KMS-11 (cell line): ENCODE measurements at regions not wholly inside any gene's neighbourhood (a gene's known extent, or its start where the extent isn't known, plus 50 kb on each side); places are given as distances from the start of the nearest gene placed in this dataset.

ENCODE experiments used
- H2AFZ ChIP-seq: fragments of 200-600 bp; sonication (generic); 2 replicates; pipeline ENCODE4 v1.6.1; 2016; ENCODE audit warnings: antibody characterized with exemption, mixed run types, low read depth
- H3K27ac ChIP-seq: fragments of 200-600 bp; sonication (generic); 2 replicates; pipeline ENCODE4 v1.6.1; 2016; ENCODE audit warnings: mild to moderate bottlenecking, mixed run types
- H3K27me3 ChIP-seq: fragments of 200-600 bp; sonication (generic); 2 replicates; pipeline ENCODE4 v1.6.1; 2017; ENCODE audit warnings: mild to moderate bottlenecking, low read depth, mixed run types, moderate library complexity; ENCODE audit not compliant: insufficient read depth
- H3K36me3 ChIP-seq: fragments of 200-600 bp; sonication (generic); 2 replicates; pipeline ENCODE4 v1.6.1; 2017; ENCODE audit warnings: mild to moderate bottlenecking, mixed run types; ENCODE audit not compliant: insufficient read depth
- H3K4me1 ChIP-seq: fragments of 200-600 bp; sonication (generic); 2 replicates; pipeline ENCODE4 v1.6.1; 2016; ENCODE audit warnings: mild to moderate bottlenecking, low read depth, mixed run types; ENCODE audit not compliant: poor library complexity, severe bottlenecking
- H3K4me2 ChIP-seq: fragments of 200-600 bp; sonication (generic); 2 replicates; pipeline ENCODE4 v1.7.0; 2016; ENCODE audit warnings: mild to moderate bottlenecking, mixed run types
- H3K4me3 ChIP-seq: fragments of 200-600 bp; sonication (generic); IDR thresholded peaks from 2 replicates; pipeline ENCODE4 v1.6.1; 2017; ENCODE audit warnings: low read depth, low read length, mixed read lengths; ENCODE audit not compliant: insufficient read depth
- H3K79me2 ChIP-seq: fragments of 200-600 bp; sonication (generic); 2 replicates; pipeline ENCODE4 v1.6.1; 2016; ENCODE audit warnings: low read depth, mixed run types; ENCODE audit not compliant: insufficient read depth
- H3K9ac ChIP-seq: fragments of 200-600 bp; sonication (generic); 2 replicates; pipeline ENCODE4 v1.6.1; 2016; ENCODE audit warnings: mild to moderate bottlenecking, mixed run types
- H4K20me1 ChIP-seq: fragments of 200-600 bp; sonication (generic); 2 replicates; pipeline ENCODE4 v1.6.1; 2016; ENCODE audit warnings: mild to moderate bottlenecking, mixed run types; ENCODE audit not compliant: insufficient read depth
- TF ChIP-seq, protein P1 (sequence below): fragments of 200-600 bp; sonication (generic); conservative IDR thresholded peaks from 2 replicates; pipeline ENCODE4 v1.6.1; 2017; ENCODE audit warnings: low read depth, mild to moderate bottlenecking, antibody characterized with exemption, low read length, moderate library complexity, mixed read lengths

DNA sequence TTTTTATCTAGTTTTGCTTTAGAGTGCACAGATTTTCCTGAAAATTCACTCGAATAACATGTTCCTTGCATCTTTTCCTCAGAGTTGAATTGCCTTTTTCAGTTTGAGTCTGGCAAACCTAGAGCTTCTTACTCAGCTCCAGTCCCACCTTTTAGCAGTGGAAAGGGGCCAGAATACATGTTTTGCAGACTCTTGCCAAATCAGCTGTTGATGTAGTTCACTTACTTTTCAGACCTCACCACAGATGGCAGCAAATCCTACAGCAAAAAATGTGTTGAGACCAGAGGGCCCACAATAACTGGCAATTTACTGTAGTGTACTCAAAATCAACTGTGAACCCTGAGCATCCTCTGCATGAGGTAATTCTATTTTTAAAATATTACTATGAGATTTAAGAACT, 545.2 kb upstream of the ACO1 start:
- Histone ChIP-seq H3K4me1 (no peaks in the 10 kb centered on the region), H2AFZ (no peak overlapping the region), H4K20me1 (no peaks in the 10 kb centered on the region), H3K4me3 (no peak overlapping the region), H3K27me3 (no peaks in the 10 kb centered on the region), H3K27ac (no peak overlapping the region), H3K9ac (no peak overlapping the region), H3K36me3 (no peaks in the 10 kb centered on the region), H3K4me2 (no peak overlapping the region), H3K79me2 (no peaks in the 10 kb centered on the region)
- TF ChIP-seq, protein P1, sequence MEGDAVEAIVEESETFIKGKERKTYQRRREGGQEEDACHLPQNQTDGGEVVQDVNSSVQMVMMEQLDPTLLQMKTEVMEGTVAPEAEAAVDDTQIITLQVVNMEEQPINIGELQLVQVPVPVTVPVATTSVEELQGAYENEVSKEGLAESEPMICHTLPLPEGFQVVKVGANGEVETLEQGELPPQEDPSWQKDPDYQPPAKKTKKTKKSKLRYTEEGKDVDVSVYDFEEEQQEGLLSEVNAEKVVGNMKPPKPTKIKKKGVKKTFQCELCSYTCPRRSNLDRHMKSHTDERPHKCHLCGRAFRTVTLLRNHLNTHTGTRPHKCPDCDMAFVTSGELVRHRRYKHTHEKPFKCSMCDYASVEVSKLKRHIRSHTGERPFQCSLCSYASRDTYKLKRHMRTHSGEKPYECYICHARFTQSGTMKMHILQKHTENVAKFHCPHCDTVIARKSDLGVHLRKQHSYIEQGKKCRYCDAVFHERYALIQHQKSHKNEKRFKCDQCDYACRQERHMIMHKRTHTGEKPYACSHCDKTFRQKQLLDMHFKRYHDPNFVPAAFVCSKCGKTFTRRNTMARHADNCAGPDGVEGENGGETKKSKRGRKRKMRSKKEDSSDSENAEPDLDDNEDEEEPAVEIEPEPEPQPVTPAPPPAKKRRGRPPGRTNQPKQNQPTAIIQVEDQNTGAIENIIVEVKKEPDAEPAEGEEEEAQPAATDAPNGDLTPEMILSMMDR: no peak

DNA sequence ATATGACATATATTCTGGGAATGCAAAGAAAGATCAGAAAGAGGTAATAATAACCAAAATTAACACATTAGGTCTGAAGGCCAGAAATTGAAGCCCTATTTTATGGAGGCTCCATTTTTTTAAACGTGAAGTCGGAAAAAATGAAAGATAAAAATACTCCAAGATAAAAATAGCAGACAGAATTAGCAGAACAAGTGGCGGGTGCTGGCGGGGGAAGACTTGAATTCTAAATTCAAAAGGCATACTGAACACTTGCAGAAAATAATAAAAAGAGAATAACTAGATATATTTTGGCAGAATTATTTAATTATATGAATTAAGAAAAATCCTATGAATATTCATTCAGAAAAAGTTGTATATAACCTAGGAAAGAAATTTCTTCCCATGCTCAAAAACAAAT, 543.7 kb upstream of the ACO1 start:
- no peaks in the 10 kb centered on the region for H3K27me3 ChIP-seq
- no peak overlapping the region for H3K27ac ChIP-seq
- H3K4me1 ChIP-seq: no peaks in the 10 kb centered on the region
- H3K9ac ChIP-seq: no peak overlapping the region
- no peak overlapping the region for H3K4me3 ChIP-seq
- no peaks in the 10 kb centered on the region for H3K79me2 ChIP-seq
- TF ChIP-seq, protein P1: no peak
- no peaks in the 10 kb centered on the region for H3K36me3 ChIP-seq
- no peak overlapping the region for H2AFZ ChIP-seq
- no peak overlapping the region for H3K4me2 ChIP-seq
- H4K20me1 ChIP-seq: no peaks in the 10 kb centered on the region

DNA sequence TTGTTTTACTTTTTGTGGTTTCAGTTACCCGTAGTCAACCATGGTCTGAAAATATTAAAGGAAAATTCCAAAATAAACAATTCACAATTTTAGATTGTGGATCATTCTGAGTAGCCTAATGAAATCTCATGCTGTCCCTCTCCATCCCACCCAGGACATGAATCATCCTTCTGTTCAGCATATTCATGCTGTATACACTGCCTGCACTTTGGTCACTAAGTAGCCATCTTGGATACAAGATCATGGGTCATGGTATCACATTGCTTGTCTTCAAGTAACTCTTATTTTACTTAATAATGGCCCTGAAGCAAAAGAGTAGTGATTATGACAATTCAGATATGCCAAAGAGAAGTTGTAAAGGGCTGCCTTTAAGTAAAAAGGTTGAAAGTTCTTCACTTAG, 536.5 kb upstream of the ACO1 start:
- H2AFZ ChIP-seq: no peak overlapping the region
- H3K4me3 ChIP-seq: no peak overlapping the region
- H3K79me2 ChIP-seq: no peaks in the 10 kb centered on the region
- H3K36me3 ChIP-seq: no peaks in the 10 kb centered on the region
- TF ChIP-seq, protein P1: no peak
- no peaks in the 10 kb centered on the region for H4K20me1 ChIP-seq
- H3K27ac ChIP-seq: no peak overlapping the region
- no peaks in the 10 kb centered on the region for H3K4me1 ChIP-seq
- H3K27me3 ChIP-seq: no peaks in the 10 kb centered on the region
- H3K9ac ChIP-seq: no peak overlapping the region
- no peak overlapping the region for H3K4me2 ChIP-seq

DNA sequence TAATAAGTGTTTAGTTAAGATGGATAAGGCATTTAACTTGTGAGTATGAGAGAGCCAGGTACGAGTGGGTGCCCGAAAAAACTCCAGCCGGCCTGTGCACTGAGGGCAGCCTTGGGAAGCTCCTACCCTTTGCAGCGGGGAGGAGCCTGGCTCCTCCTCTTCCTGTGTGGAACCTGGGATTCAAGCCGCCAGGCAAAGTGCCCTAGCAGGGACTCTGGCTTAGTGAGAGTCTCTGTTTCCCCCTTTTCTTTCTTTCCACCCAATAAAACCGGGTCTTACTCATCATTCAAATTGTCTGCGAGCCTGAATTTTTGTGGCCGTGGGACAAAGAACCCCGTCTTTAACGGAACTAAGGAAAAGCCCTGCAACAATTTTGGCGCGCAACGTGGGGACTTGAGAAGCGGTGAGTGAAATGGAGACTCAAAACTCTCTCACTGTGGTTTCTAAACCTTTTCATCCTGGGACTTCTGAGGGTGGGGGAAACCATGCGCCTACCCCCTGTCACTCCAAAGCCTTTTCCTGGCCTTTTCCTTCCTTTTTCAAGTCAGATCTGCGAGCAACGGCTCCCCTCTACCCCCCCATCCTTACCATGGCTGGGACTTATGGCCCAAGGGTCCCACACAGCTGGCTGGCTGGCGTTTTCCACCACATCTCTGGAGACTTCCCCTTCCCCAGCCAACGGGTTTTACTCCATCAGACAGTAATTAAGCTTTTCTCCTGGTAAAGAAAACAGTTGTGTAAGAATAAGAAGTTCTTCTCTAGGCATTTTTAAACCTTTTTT, 535.7 kb upstream of the ACO1 start:
- no peak overlapping the region for H3K27ac ChIP-seq
- no peak overlapping the region for H3K4me2 ChIP-seq
- H4K20me1 ChIP-seq: no peaks in the 10 kb centered on the region
- TF ChIP-seq, protein P1: no peak
- no peak overlapping the region for H3K9ac ChIP-seq
- no peaks in the 10 kb centered on the region for H3K36me3 ChIP-seq
- no peaks in the 10 kb centered on the region for H3K79me2 ChIP-seq
- no peak overlapping the region for H3K4me3 ChIP-seq
- H3K4me1 ChIP-seq: no peaks in the 10 kb centered on the region
- no peak overlapping the region for H2AFZ ChIP-seq
- no peaks in the 10 kb centered on the region for H3K27me3 ChIP-seq
